ENCODE measurements at regions not wholly inside any gene's neighbourhood (a gene's known extent, or its start where the extent isn't known, plus 50 kb on each side); places are given as distances from the start of the nearest gene placed in this dataset.
"Not testable (repeated sequence)": the region's sequence is repeated elsewhere in the genome, so short reads cannot be mapped to it uniquely, and the experiment has no call there.

DNA sequence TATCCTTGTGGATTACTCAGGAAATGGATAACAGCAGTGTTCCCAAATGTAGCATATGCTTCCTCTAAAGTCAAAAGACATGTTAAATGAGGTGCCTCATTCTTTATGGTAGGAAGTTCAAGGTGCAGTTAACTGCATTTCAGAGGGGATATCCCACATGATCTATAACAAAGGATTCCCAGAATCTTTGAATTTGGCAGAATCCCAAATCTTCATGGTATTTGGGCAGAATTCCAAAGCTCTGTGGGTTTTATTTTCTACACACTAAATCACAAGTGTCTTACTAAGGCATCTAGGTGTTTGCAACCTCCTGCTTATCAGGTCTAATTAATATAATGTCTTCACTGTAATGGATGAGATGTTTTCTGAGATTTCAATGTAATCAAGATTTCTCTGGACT lies 364.3 kb upstream of the MAN1A1 start:
- DNase-seq = no peak

DNA sequence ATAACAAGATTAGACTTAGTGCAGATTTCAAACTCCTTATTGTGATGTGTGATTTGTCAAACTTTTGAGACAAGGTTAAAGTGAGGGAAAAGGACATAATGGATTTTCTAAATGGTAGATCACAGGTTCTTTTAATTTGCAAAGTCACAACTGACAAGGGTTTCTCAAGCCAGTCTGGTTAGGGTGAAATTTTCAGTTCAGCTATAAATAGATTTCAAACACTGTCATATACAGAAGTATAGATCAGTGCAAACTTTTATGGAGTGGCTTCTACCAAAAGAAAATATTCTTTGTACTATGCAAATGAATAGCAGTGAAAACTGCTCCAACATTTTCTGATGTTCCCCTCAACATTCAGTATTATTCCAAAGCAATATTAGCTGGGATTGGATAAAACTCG lies 337.1 kb upstream of the MAN1A1 start:
- no peak for DNase-seq

- no peak for DNase-seq
These were observed 336.7 kb upstream of the MAN1A1 start for GRCh38 chr6:119686240-119686639.

GRCh38 chr6:119683671-119684070 lies 334.1 kb upstream of the MAN1A1 start:
- no peak for DNase-seq

GRCh38 chr6:119683031-119683430 lies 333.5 kb upstream of the MAN1A1 start:
- DNase-seq = no peak

DNA sequence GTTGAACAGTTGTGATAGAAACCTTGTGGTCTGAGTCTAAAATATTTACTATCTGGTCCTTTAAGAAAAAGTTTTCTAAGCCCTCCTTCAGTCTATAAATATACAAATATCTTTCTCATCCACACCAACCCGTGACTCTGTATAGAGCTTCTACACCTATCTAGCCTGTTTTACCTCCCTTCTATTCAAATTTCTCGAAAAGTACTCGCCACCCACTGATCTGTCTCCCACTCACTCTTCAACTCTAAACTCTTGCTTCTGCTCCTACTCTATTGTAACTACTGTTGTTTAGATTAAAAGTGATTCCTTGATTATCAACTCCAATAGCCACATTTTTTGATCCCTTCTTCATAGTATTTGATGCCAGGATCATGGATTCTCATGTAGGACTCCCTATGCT lies 329.4 kb upstream of the MAN1A1 start:
- DNase-seq = no peak

- no peak for DNase-seq
These were observed 327.8 kb upstream of the MAN1A1 start for GRCh38 chr6:119677384-119677783.

GRCh38 chr6:119676961-119677360 lies 327.4 kb upstream of the MAN1A1 start:
- DNase-seq = no peak

DNA sequence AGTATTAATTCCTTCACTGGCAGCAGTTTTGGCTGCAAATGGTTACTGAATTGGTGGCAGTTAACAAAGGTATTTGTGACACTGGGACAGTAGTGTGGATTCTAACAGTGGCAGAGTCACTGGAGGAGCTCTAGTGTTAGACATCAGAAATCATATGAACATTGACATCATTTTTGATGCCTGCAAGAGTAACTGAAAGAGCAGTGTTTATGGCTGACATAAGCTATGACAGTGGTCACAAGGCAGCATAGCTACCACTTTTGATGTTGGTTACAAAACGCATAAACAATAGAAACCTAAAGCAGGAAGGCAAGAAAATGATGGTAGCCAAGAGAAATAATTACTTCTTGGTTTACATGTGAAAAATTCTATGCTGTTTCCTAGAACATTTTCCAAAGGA lies 326.7 kb upstream of the MAN1A1 start:
- no peak for DNase-seq

DNA sequence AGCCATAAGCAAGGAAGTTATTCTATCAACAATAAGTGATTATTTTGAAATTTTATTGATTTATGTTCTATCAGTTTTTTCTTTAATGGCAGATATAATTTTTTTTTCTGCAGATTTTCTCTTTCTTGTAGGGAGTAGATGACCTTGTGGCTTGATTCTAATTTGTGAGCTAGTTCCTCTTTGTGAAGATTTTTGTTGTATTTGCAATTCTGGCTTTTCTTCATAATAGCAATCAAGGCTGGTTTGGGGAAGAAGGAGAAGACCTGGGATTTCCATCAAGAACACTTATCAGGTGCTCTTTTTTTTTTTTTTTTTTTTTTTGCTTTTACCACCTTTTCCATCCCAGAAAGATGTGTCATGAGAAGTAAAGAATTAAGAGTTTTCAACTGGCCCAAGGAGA lies 324.2 kb upstream of the MAN1A1 start:
- DNase-seq = no peak

- no peak for DNase-seq
These were observed 323.2 kb upstream of the MAN1A1 start for GRCh38 chr6:119672725-119673124.

DNA sequence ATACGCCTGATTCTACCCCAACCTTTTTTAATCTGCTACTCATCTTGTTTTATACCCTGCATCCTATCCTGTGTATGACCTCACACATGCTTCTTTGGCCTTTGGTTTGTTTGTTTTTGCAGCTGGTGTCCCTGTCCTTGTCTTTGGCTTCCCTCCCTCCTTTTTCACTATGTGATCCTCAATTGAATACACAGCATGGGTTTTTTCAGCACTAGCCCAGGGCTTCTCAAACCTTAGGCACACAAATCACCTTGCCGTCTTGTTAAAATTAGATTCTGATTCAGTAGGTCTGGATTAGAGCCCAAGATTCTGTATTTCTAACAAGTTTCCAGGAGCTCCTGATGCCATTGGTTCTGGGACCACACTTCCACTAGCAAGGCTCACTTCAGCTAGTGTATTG lies 321.5 kb upstream of the MAN1A1 start:
- DNase-seq = no peak

GRCh38 chr6:119669221-119669620 lies 319.7 kb upstream of the MAN1A1 start:
- DNase-seq = no peak

- DNase-seq = not testable (repeated sequence)
These were observed 315.9 kb upstream of the MAN1A1 start for GRCh38 chr6:119665432-119665831.

- no peak for DNase-seq
These were observed 312.1 kb upstream of the MAN1A1 start for GRCh38 chr6:119661628-119662027.

GRCh38 chr6:119661078-119661477 lies 311.5 kb upstream of the MAN1A1 start:
- DNase-seq = no peak

DNA sequence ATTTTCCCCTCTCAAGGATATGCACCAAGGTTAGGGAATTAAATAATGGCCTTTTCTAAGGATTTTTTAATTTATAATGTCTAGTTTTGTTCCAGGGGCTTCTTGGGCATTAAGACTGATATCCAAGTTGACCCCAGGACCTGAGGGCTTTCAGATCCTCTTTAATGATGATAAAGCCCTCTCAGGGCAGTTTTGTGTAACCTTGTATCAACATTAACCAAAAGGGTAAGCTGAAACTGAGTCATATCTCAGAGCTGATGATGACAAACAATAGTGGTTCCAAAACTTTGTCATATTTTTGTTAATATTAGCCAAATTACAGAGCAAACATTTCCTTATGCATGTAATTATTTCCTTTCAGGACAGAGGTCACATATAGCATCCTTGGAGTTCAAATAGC lies 309.4 kb upstream of the MAN1A1 start:
- no peak for DNase-seq

- DNase-seq = no peak
These were observed 305.6 kb upstream of the MAN1A1 start for GRCh38 chr6:119655124-119655523.

DNA sequence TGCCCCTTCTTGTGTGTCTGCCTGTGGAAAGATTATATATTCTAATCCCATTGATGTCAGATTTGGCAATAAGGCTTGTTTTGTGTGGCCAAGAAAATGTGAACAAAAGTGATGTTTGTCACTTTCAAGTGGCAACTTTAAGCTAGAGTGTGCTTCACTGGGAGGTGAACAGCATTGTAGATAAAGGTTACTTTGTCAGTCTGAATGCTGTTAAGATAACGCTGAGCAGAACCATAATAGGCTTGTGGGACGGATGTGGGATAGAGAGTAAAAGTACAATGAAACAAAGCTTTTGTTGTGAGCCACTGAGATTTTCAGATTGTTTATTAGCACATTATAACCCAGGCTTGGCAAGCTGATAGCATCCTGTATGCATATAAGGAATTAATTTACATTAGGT lies 303.8 kb upstream of the MAN1A1 start:
- DNase-seq = no peak

- DNase-seq = no peak
These were observed 300.0 kb upstream of the MAN1A1 start for GRCh38 chr6:119649531-119649930.

DNA sequence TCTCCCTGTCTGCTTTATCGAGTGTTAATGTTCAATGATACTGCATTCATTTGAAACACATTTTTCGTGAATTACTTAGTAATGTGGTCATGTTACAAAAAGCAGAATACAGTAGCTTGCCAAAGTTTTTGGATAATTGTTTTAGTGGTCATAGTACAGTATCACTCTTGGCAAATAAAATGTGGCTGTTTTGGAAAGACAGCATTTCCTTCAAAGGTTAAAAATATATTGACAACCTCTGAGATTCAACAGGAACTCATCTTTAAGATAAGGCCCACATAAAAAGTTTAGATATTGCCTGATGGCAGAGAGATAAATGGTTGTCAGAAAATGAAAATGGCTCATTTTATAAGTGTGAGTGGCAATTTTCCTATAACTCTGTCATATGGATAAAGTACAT lies 297.7 kb upstream of the MAN1A1 start:
- DNase-seq = no peak

- DNase-seq = no peak
These were observed 294.3 kb upstream of the MAN1A1 start for GRCh38 chr6:119643876-119644275.

- DNase-seq = no peak
These were observed 288.2 kb upstream of the MAN1A1 start for GRCh38 chr6:119637768-119638167.

DNA sequence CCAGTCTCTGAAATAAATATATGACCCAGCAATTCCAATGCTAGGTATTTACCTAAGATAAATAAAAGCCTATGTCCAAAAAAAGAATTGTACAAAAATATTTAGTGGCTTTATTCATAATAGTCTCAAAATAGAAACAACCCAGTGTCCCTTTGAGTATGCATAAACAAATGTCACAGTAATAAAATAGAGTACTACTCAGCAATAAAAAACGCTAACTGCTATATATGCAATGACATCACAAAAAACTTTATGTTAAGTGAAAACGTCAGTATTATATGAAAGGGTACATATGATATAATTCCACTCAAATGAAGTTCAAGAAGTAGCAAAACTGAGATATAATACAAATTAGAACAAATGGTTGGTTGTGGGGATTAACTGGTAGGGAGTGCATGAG lies 286.5 kb upstream of the MAN1A1 start:
- DNase-seq = no peak

- no peak for DNase-seq
These were observed 283.9 kb upstream of the MAN1A1 start for GRCh38 chr6:119633461-119633860.

DNA sequence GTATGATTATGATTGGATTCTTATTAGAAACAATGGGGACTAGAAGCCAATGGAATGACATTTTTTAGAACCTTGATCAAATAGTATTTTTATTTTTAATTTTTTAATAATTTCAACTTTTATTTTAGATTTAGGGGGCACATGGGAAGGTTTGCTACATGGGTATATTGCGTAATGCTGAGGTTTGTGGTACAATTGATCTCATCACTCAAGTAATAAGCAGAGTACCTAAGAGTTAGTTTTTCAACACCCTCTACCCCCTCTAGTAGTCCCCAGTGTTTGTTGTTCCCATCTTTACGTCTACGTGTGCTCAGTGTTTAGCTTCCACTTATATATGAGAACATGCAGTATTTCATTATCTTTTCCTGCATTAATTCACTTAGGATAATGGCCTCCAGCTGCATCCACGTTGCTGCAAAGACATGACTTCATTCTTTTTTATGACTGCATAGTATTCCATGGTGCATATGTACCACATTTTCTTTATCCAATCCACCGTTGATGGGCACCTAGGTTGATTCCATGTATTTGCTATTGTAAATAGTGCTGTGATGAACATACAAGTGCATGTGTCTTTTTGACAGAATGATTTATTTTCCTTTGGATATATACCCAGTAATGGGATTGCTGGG lies 281.1 kb upstream of the MAN1A1 start:
- no peak for DNase-seq

All from DMS79 (cell line).